ENCODE measurements at regions not wholly inside any gene's neighbourhood (a gene's known extent, or its start where the extent isn't known, plus 50 kb on each side); places are given as distances from the start of the nearest gene placed in this dataset.
"Not testable (repeated sequence)": the region's sequence is repeated elsewhere in the genome, so short reads cannot be mapped to it uniquely, and the experiment has no call there.

DNA sequence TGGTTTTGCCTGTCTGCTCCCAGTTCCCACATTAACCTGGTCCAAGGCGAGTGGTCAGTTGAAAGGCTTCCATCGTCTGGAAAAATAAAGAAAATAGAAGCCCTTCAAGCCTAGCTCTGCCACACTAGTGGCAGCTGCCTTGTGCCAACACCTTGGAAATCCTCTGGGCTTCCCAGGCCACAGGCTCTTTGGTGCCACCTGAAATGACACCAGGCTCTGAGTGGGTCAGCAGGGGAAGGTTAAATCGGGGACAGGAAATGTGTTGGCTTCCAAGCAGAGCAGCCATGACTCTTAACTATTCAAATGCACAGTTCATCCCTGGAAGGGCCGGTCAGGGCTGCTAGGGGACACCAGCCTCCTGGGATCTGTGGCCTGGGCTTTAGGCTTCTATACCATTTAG lies 558.7 kb downstream of the MATN1 start:
- DNase-seq, result no peak

GRCh38 chr1:30162565-30162964 lies 560.8 kb downstream of the MATN1 start:
- DNase-seq, result no peak

GRCh38 chr1:30161953-30162352 lies 561.4 kb downstream of the MATN1 start:
- DNase-seq, result no peak

DNA sequence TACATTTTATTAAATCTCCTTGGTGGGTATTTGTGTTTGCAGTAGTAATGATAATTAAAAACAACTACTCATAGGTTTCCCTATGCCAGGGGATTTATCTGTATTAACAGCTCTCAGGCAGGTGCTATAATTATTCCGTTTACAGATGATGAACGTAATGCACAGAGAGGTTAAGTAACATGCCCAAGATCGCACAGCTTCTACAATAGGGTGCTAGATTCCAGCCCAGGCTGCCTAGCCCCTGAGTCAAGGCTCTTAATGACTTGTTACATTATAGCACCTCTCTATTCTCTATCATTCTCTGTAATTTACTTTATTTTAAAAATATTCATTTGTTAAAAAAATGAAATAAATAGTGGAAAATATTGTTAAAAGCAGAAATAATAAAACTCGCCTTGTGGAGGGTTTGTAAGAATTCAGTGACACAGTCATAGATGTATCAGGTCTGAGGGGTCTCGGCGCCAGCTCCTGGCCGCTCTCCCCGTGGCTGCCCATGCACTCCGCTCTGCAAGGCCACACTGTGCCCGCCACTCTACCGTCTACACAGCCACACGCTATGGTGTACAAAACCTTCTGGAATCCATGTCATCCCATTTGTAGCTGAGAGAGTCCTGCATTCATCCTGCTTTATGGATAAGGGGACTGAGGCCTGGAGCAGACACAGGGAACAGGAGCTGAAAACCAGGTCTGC lies 562.2 kb downstream of the MATN1 start:
- no peak for DNase-seq

DNA sequence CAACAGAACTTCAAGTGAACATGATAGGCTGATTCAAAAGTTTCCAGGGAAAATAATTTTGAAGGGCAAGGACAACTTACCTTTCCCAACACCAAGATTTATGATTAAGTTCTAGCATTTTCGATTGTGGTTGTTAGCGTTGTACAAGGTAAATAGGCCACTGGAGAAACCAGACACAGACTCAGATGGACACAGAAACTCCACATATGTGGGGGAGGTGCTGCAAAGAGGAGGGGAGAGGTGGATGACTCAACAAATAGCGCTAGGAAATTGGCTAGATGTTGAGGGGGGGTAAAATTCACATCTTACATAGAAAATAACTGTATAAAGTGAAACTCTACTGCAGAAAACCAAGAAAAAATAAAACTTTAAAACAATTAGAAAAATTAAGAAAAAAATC lies 564.4 kb downstream of the MATN1 start:
- DNase-seq, result no peak

DNA sequence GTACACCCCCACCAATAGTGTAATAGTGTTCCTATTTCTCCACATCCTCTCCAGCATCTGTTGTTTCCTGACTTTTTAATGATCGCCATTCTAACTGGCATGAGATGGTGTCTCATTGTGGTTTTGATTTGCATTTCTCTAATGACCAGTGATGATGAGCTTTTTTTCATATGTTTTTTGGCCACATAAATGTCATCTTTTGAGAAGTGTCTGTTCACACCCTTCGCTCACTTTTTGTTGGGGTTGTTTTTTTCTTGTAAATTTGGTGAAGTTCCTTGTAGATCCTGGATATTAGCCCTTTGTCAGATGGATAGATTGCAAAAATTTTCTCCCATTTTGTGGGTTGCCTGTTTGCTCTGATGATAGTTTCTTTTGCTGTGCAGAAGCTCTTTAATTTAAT lies 567.7 kb downstream of the MATN1 start:
- not testable (repeated sequence) for DNase-seq

- not testable (repeated sequence) for DNase-seq
Observed at GRCh38 chr1:30155253-30155652, 568.1 kb downstream of the MATN1 start.

DNA sequence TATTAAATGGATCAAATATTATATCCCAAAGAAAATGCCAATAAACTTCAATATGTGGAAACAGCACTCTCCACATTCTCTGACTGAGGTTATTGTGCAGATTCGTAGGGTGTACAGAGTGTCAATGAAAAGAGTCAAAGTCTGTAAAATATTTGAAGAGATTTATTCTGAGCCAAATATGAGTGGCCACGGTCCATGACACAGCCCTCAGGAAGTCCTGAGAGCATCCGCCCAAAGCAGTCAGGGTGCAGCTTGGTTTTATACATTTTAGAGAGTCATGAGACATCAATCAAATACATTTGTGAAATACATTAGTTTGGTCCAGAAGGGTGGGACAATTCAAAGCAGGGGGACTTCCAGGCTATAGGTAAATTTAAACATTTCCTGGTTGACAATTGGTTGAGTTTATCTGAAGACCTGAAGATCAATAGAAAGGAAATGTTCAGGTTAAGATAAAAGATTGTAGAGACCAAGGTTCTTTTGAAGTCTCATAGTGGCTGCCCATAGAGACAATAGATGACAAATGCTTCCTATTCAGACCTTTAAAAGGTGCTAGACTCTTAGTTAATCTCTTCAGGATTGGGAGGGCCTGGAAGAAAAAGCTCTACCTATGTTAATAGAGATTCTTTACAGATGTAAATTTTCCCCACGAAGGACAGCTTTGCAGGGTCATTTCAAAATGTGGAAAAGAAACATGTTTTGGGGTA lies 569.5 kb downstream of the MATN1 start:
- DNase-seq, result no peak

GRCh38 chr1:30151826-30152225 lies 571.6 kb downstream of the MATN1 start:
- DNase-seq, result no peak

DNA sequence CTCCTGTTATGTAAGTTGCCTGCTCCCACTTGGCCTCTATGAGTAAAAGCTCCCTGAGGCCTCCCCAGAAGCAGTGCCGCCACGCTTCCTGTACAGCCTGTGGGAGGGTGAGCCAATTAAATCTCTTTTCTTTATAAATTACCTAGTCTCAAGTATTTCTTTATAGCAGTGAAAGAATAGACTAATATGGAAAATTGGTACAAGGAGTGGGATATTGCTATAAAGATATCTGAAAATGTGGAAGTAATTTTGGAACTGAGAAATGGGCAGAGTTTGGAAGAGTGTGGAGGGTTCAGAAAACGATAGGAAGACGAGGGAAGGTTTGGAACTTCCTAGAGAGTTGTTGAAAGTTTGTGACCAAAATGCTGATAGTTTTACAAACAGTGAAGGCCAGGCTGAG lies 572.3 kb downstream of the MATN1 start:
- no peak for DNase-seq

DNA sequence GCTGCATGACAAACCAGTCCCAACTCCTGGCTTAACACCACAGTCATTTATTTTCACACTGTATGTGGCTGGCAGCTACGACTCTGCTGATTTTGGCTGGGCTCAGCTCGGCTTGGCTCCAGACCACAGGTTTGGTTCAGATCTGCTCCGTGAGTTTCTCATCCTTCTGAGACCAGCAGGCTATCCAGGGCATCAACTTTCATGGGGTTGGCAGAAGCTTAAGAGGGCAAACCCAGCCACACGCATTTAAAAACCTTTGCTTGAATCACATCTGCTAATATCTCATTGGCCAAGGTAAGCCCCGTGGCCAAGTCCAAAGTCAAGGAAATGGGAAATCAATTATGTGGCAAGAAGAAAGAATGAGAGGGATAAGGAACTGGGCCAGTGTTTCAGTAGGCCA lies 574.2 kb downstream of the MATN1 start:
- no peak for DNase-seq

DNA sequence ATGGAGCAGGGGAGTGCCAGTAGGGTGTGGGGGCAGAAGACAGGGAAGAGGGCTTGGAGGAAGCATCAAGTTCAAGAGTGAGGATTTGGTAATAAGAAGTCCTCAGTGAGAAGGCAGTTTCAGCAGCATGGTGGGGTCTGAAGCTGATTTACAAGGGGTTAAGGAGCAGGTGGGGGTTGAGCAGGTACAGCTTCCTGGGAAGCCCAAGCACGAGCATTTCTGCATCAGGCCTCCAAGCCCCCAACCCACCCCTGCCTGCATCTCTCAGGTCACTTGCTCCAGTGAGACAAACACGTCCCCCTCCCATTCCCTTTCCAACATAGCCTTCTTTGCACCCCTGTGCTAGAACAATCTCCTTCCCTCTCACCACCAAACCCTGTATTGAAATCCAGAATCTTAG lies 574.7 kb downstream of the MATN1 start:
- no peak for DNase-seq

- no peak for DNase-seq
Observed at GRCh38 chr1:30147188-30147587, 576.2 kb downstream of the MATN1 start.

- no peak for DNase-seq
Observed at GRCh38 chr1:30146448-30146847, 576.9 kb downstream of the MATN1 start.

- DNase-seq, result no peak
Observed at GRCh38 chr1:30145723-30146303, 577.6 kb downstream of the MATN1 start.

DNA sequence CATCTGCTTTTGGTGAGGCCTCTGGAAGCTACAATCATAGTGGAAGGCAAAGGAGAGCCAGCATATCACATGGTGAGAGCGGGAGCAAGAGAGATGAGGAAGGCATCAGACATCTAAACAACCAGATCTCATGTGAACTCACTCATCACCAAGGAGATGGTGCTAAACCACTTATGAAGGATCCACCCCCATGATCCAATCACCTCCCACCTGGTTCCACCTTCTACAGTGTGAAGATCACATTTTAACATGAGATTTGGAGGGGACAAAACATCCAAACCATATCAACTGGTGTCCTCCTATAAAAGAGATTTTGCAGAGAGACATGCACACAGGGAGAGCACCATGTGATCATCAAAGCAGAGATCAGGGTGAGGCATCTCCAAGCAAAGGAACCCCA lies 578.6 kb downstream of the MATN1 start:
- no peak for DNase-seq

GRCh38 chr1:30143517-30143916 lies 579.9 kb downstream of the MATN1 start:
- DNase-seq, result no peak

GRCh38 chr1:30140566-30140965 lies 582.8 kb downstream of the MATN1 start:
- DNase-seq, result no peak

DNA sequence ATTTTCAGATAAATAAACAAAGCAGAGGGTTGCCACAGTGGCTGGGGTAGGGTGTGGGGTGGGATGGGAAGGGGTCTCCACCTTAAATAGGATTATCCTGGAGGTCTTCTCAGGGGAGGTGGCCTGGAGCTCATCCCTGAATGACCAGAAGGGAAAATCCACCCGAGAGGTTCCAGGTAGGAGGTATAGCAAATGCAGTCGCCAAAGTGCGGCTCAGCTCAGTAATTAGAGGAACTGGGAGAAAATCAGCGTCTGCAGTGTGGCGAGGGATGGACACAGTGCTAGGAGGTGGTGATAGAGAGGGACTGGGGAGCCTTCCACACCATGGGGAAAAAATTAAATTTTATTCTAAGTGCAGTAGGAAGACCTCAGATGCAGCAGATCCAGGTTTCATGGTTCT lies 584.5 kb downstream of the MATN1 start:
- DNase-seq, result no peak

DNA sequence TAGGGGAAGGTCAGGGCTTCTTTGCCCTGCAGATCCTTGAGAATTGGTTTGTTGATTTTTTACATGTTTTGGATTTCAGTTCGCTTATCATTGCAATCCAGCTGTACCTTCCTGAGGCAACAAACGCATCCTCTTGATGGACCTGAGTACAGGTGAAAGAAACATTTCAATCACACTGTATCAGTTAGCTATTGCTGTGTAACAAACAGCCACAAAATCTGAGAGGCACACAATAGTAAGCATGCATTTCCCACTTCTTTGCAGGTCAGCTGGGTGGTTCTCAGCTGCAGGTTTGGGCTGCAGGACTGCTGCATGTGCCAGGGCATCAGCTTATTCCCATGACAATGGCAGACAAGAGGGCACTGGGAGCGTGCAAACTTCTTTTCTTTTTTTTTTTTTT lies 586.4 kb downstream of the MATN1 start:
- no peak for DNase-seq

DNA sequence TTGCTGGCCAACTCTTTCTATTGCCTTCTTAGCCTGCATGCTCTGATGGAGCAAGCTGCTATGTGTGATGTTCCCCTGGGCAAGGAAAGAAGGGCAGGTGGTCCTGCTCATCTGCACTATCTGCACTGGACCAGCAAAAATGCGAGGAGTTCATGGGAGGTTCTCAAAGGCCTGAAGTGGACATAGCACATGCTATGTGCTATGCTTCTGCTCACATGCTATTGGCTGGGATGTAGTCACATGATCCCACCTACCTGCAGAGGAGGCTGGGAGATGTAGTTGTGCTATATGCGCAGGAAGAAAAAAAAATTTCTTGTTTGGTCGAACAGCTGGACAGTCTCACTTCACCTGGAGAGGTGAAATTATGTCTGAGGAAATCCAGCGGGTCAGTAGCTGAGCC lies 587.7 kb downstream of the MATN1 start:
- DNase-seq, result no peak

- DNase-seq, result no peak
Observed at GRCh38 chr1:30134466-30135217, 588.7 kb downstream of the MATN1 start.

DNA sequence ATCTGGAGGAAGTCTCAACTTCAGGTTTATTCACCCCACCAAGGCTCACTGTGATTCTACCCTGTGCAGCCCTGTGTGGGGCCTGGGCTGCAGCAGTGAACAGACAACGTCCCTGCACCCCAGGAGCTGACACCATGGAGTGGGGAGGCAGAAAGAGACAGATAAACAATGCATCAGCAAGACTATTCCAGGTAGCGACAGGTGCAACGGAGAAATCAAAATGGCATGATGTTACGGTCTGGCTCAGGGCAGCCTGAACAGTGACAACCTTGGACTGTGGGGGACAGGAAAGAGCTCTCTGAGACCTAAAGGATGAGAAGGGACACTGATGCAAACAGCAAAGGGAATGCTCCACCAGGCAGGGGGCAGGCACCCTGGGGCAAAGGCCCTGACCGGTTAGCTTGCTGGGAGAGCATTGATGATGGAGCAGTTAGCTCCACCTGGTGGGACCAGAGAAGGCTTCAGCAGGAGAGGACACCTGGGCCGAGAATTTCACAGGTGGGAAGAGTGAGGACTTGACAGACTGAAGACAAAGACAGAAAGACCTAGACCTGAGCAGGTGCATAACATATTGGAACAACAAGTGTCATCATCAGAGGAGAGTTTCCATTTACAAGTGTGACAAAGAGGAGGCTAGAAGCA lies 589.9 kb downstream of the MATN1 start:
- no peak for DNase-seq

Data from activated T-cell treated with anti-CD3 and anti-CD28 coated beads, Interleukin-2, amount 50 U/mL, for 1 hour (primary cell).